ENCODE measurements at regions not wholly inside any gene's neighbourhood (a gene's known extent, or its start where the extent isn't known, plus 50 kb on each side); places are given as distances from the start of the nearest gene placed in this dataset.

DNA sequence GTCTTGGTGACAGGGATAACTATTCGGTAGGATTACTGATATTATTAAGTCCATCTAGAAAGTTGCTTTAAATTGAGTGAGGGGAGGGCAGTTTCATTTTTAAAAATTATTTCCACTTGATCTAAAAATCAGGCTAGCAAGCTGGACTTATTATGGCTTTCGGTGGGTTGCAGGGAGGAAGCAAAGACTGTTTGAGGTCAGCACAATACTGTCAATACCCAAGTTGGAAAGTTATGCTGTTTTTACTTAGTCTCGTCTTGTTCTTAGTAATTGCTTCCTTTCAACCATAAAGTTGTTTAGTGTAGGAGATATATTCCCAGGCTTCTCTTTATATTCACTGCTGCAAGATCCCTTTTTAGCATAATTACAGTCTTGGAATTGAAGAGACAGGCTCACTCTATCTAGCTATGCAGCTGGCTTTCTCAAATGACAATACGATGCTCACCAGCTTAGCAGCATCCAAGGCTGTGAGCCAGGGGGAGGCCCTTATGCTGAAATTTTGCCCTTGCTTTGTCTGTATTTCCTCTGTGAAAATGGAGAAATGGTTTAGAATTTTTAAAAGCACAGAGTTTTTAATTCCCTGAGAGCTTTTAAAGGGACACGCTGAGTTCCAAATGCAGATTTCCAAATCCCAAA is 68.2 kb upstream of the APC start:
- peaks cover 8% of the 10 kb centered on the region for H3K27me3 Mint-ChIP-seq (ENCODE audit: insufficient read depth, unreplicated experiment)
- no peaks in the 10 kb centered on the region for H3K9me3 Mint-ChIP-seq (ENCODE audit: unreplicated experiment)
- ChIA-PET POLR2A (no interaction called here), CTCF (no interaction called here)
- no peaks in the 10 kb centered on the region for H3K4me1 Mint-ChIP-seq (ENCODE audit: low read depth, unreplicated experiment)
- H3K9me3 ChIP-seq = 0 out of 2 replicates have a peak, but pooled peaks cover 4% of the 10 kb centered on the region
- intact Hi-C loops (cut with micrococcal nuclease; ENCODE audit: unreplicated experiment) = no loop called here
- BruUV-seq (replicated peaks) = no TSS peak
- H3K36me3 ChIP-seq (ENCODE audit: control insufficient read depth, insufficient read depth, low read length) = no peaks in the 10 kb centered on the region
- no peaks in the 10 kb centered on the region for H3K27me3 ChIP-seq (replicated peaks; ENCODE audit: control insufficient read depth, insufficient read depth, low read length)
- no peaks in the 10 kb centered on the region for H3K4me1 ChIP-seq
- H3K36me3 Mint-ChIP-seq (ENCODE audit: insufficient read depth, unreplicated experiment) = no peaks in the 10 kb centered on the region
- no peak for DNase-seq
- TF ChIP-seq, protein P1, sequence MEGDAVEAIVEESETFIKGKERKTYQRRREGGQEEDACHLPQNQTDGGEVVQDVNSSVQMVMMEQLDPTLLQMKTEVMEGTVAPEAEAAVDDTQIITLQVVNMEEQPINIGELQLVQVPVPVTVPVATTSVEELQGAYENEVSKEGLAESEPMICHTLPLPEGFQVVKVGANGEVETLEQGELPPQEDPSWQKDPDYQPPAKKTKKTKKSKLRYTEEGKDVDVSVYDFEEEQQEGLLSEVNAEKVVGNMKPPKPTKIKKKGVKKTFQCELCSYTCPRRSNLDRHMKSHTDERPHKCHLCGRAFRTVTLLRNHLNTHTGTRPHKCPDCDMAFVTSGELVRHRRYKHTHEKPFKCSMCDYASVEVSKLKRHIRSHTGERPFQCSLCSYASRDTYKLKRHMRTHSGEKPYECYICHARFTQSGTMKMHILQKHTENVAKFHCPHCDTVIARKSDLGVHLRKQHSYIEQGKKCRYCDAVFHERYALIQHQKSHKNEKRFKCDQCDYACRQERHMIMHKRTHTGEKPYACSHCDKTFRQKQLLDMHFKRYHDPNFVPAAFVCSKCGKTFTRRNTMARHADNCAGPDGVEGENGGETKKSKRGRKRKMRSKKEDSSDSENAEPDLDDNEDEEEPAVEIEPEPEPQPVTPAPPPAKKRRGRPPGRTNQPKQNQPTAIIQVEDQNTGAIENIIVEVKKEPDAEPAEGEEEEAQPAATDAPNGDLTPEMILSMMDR (IDR thresholded peaks at IDR 0.05; ENCODE audit: insufficient read depth in 1 of 2, low read depth in 1 of 2, low read length in 1 of 2, severe bottlenecking in 1 of 2, unreplicated experiment in 1 of 2) = no peak
- no peak overlapping the region for H3K27ac Mint-ChIP-seq (ENCODE audit: unreplicated experiment)
- no peak overlapping the region for H3K4me3 ChIP-seq (ENCODE audit: low read depth, low read length)
- H3K4me3 Mint-ChIP-seq (ENCODE audit: unreplicated experiment) = no peak overlapping the region

- peaks cover 13% of the 10 kb centered on the region for H3K27me3 Mint-ChIP-seq (ENCODE audit: insufficient read depth, unreplicated experiment)
- Histone ChIP-seq H3K4me3 (ENCODE audit: low read depth, low read length) (no peak overlapping the region), H3K9me3 (no peaks in the 10 kb centered on the region), H3K36me3 (ENCODE audit: control insufficient read depth, insufficient read depth, low read length) (no peaks in the 10 kb centered on the region), H3K27me3 (replicated peaks; ENCODE audit: control insufficient read depth, insufficient read depth, low read length) (no peaks in the 10 kb centered on the region), H3K4me1 (no peaks in the 10 kb centered on the region)
- BruUV-seq (replicated peaks) = no TSS peak
- no peaks in the 10 kb centered on the region for H3K4me1 Mint-ChIP-seq (ENCODE audit: low read depth, unreplicated experiment)
- TF ChIP-seq, protein P1 (IDR thresholded peaks at IDR 0.05; ENCODE audit: insufficient read depth in 1 of 2, low read depth in 1 of 2, low read length in 1 of 2, severe bottlenecking in 1 of 2, unreplicated experiment in 1 of 2) = no peak
- no peak for DNase-seq
- no peaks in the 10 kb centered on the region for H3K9me3 Mint-ChIP-seq (ENCODE audit: unreplicated experiment)
- ChIA-PET POLR2A (no interaction called here), CTCF (no interaction called here)
- no peak overlapping the region for H3K27ac Mint-ChIP-seq (ENCODE audit: unreplicated experiment)
- intact Hi-C loops (cut with micrococcal nuclease; ENCODE audit: unreplicated experiment) = no loop called here
- no peak overlapping the region for H3K4me3 Mint-ChIP-seq (ENCODE audit: unreplicated experiment)
- H3K36me3 Mint-ChIP-seq (ENCODE audit: insufficient read depth, unreplicated experiment) = no peaks in the 10 kb centered on the region
These were observed 66.0 kb upstream of the APC start for GRCh38 chr5:112671687-112672086.

GRCh38 chr5:112681481-112681908 is 56.2 kb upstream of the APC start:
- Mint-ChIP-seq H3K27ac (ENCODE audit: unreplicated experiment) (no peak overlapping the region), H3K36me3 (ENCODE audit: insufficient read depth, unreplicated experiment) (no peaks in the 10 kb centered on the region), H3K9me3 (ENCODE audit: unreplicated experiment) (no peaks in the 10 kb centered on the region), H3K27me3 (ENCODE audit: insufficient read depth, unreplicated experiment) (peaks cover 16% of the 10 kb centered on the region), H3K4me1 (ENCODE audit: low read depth, unreplicated experiment) (no peaks in the 10 kb centered on the region), H3K4me3 (ENCODE audit: unreplicated experiment) (no peak overlapping the region)
- intact Hi-C loops (cut with micrococcal nuclease; ENCODE audit: unreplicated experiment) = no loop called here
- TF ChIP-seq, protein P1 (IDR thresholded peaks at IDR 0.05; ENCODE audit: insufficient read depth in 1 of 2, low read depth in 1 of 2, low read length in 1 of 2, severe bottlenecking in 1 of 2, unreplicated experiment in 1 of 2) = no peak
- Histone ChIP-seq H3K4me3 (ENCODE audit: low read depth, low read length) (no peak overlapping the region), H3K9me3 (no peaks in the 10 kb centered on the region), H3K36me3 (ENCODE audit: control insufficient read depth, insufficient read depth, low read length) (no peaks in the 10 kb centered on the region), H3K4me1 (no peaks in the 10 kb centered on the region), H3K27me3 (replicated peaks; ENCODE audit: control insufficient read depth, insufficient read depth, low read length) (no peaks in the 10 kb centered on the region)
- ChIA-PET CTCF (no interaction called here), POLR2A (no interaction called here)
- no TSS peak for BruUV-seq (replicated peaks)
- DNase-seq = no peak
